ENCODE measurements at regions not wholly inside any gene's neighbourhood (a gene's known extent, or its start where the extent isn't known, plus 50 kb on each side); places are given as distances from the start of the nearest gene placed in this dataset.

GRCh38 chr6:41462033-41462432 is 84.1 kb upstream of the FOXP4 start:
- Histone ChIP-seq H3K79me2 (ENCODE audit: insufficient read depth, low read length) (no peaks in the 10 kb centered on the region), H3K4me2 (ENCODE audit: low read length) (no peak overlapping the region), H2AFZ (ENCODE audit: low read depth, low read length) (no peak overlapping the region), H3K27me3 (ENCODE audit: insufficient read depth, low read length) (peaks cover 5% of the 10 kb centered on the region), H3K9ac (ENCODE audit: low read length) (no peak overlapping the region), H3K36me3 (ENCODE audit: insufficient read depth, low read length) (no peaks in the 10 kb centered on the region), H4K20me1 (ENCODE audit: insufficient read depth, low read length) (no peaks in the 10 kb centered on the region), H3K9me3 (ENCODE audit: insufficient read depth, low read depth, low read length) (no peaks in the 10 kb centered on the region), H3K27ac (ENCODE audit: low read depth, low read length) (no peak overlapping the region), H3K4me1 (ENCODE audit: insufficient read depth, low read length) (peaks cover 10% of the 10 kb centered on the region), H3K4me3 (ENCODE audit: insufficient read depth, low read depth, low read length) (no peak overlapping the region)
- Mint-ChIP-seq H3K4me1 (ENCODE audit: low read depth, unreplicated experiment) (peaks cover 12% of the 10 kb centered on the region), H3K36me3 (ENCODE audit: low read depth, unreplicated experiment) (no peaks in the 10 kb centered on the region), H3K9me3 (ENCODE audit: unreplicated experiment) (no peaks in the 10 kb centered on the region), H3K4me3 (ENCODE audit: unreplicated experiment) (no peak overlapping the region), H3K27ac (ENCODE audit: unreplicated experiment) (no peak overlapping the region), H3K27me3 (ENCODE audit: low read depth, unreplicated experiment) (peaks cover 47% of the 10 kb centered on the region)
- FAIRE-seq (no peak), DNase-seq (ENCODE audit: low read depth) (no peak)
- TF ChIP-seq CTCF (IDR thresholded peaks at IDR 0.05; ENCODE audit: insufficient read depth, low read depth, low read length) (no peak), EZH2 (IDR thresholded peaks at IDR 0.05; ENCODE audit: insufficient read depth, low read length) (no peak)

- TF ChIP-seq EZH2 (IDR thresholded peaks at IDR 0.05; ENCODE audit: insufficient read depth, low read length) (no peak), CTCF (IDR thresholded peaks at IDR 0.05; ENCODE audit: insufficient read depth, low read depth, low read length) (peak; percentile 59)
- Histone ChIP-seq H3K4me1 (ENCODE audit: insufficient read depth, low read length) (peaks cover 10% of the 10 kb centered on the region), H4K20me1 (ENCODE audit: insufficient read depth, low read length) (no peaks in the 10 kb centered on the region), H3K79me2 (ENCODE audit: insufficient read depth, low read length) (no peaks in the 10 kb centered on the region), H3K4me3 (ENCODE audit: insufficient read depth, low read depth, low read length) (no peak overlapping the region), H3K9me3 (ENCODE audit: insufficient read depth, low read depth, low read length) (no peaks in the 10 kb centered on the region), H3K4me2 (ENCODE audit: low read length) (no peak overlapping the region), H3K36me3 (ENCODE audit: insufficient read depth, low read length) (no peaks in the 10 kb centered on the region), H2AFZ (ENCODE audit: low read depth, low read length) (no peak overlapping the region), H3K27me3 (ENCODE audit: insufficient read depth, low read length) (peaks cover 1% of the 10 kb centered on the region), H3K27ac (ENCODE audit: low read depth, low read length) (no peak overlapping the region), H3K9ac (ENCODE audit: low read length) (no peak overlapping the region)
- peaks cover 51% of the 10 kb centered on the region for H3K27me3 Mint-ChIP-seq (ENCODE audit: low read depth, unreplicated experiment)
- H3K4me1 Mint-ChIP-seq (ENCODE audit: low read depth, unreplicated experiment) = peaks cover 12% of the 10 kb centered on the region
- H3K4me3 Mint-ChIP-seq (ENCODE audit: unreplicated experiment) = no peak overlapping the region
- no peaks in the 10 kb centered on the region for H3K36me3 Mint-ChIP-seq (ENCODE audit: low read depth, unreplicated experiment)
- no peaks in the 10 kb centered on the region for H3K9me3 Mint-ChIP-seq (ENCODE audit: unreplicated experiment)
- FAIRE-seq (no peak), DNase-seq (ENCODE audit: low read depth) (peak; percentile 62)
- no peak overlapping the region for H3K27ac Mint-ChIP-seq (ENCODE audit: unreplicated experiment)
Observed at GRCh38 chr6:41463062-41463930, 82.9 kb upstream of the FOXP4 start.

- no peak for FAIRE-seq
- Histone ChIP-seq H3K79me2 (ENCODE audit: insufficient read depth, low read length) (no peaks in the 10 kb centered on the region), H3K4me1 (ENCODE audit: insufficient read depth, low read length) (peaks cover 10% of the 10 kb centered on the region), H3K9me3 (ENCODE audit: insufficient read depth, low read depth, low read length) (no peaks in the 10 kb centered on the region), H4K20me1 (ENCODE audit: insufficient read depth, low read length) (no peaks in the 10 kb centered on the region), H3K4me3 (ENCODE audit: insufficient read depth, low read depth, low read length) (no peak overlapping the region), H3K27me3 (ENCODE audit: insufficient read depth, low read length) (no peaks in the 10 kb centered on the region), H3K4me2 (ENCODE audit: low read length) (peak overlapping the region; percentile 54), H3K27ac (ENCODE audit: low read depth, low read length) (no peak overlapping the region), H3K9ac (ENCODE audit: low read length) (no peak overlapping the region), H3K36me3 (ENCODE audit: insufficient read depth, low read length) (no peaks in the 10 kb centered on the region), H2AFZ (ENCODE audit: low read depth, low read length) (peak overlapping the region; percentile 55)
- H3K27ac Mint-ChIP-seq (ENCODE audit: unreplicated experiment) = no peak overlapping the region
- H3K9me3 Mint-ChIP-seq (ENCODE audit: unreplicated experiment) = no peaks in the 10 kb centered on the region
- no peaks in the 10 kb centered on the region for H3K36me3 Mint-ChIP-seq (ENCODE audit: low read depth, unreplicated experiment)
- DNase-seq (ENCODE audit: low read depth) = no peak
- H3K4me1 Mint-ChIP-seq (ENCODE audit: low read depth, unreplicated experiment) = peaks cover 12% of the 10 kb centered on the region
- H3K27me3 Mint-ChIP-seq (ENCODE audit: low read depth, unreplicated experiment) = peaks cover 52% of the 10 kb centered on the region
- H3K4me3 Mint-ChIP-seq (ENCODE audit: unreplicated experiment) = no peak overlapping the region
- no peak for TF ChIP-seq CTCF (IDR thresholded peaks at IDR 0.05; ENCODE audit: insufficient read depth, low read depth, low read length)
- no peak for TF ChIP-seq EZH2 (IDR thresholded peaks at IDR 0.05; ENCODE audit: insufficient read depth, low read length)
Observed at GRCh38 chr6:41464019-41464418, 82.2 kb upstream of the FOXP4 start.

Data from astrocyte (in vitro differentiated cells and primary cell).